ENCODE measurements at regions not wholly inside any gene's neighbourhood (a gene's known extent, or its start where the extent isn't known, plus 50 kb on each side); places are given as distances from the start of the nearest gene placed in this dataset.

- peaks cover 27% of the 10 kb centered on the region for H3K4me1 ChIP-seq (ENCODE audit: low read length)
- no peaks in the 10 kb centered on the region for H3K9me3 ChIP-seq (replicated peaks; ENCODE audit: insufficient read depth, low read length)
- H2AFZ ChIP-seq (ENCODE audit: low read length), result no peak overlapping the region
- no peaks in the 10 kb centered on the region for H3K27me3 ChIP-seq (replicated peaks; ENCODE audit: insufficient read depth, low read length)
- no peaks in the 10 kb centered on the region for H4K20me1 ChIP-seq (ENCODE audit: insufficient read depth, low read length)
- H3K4me3 ChIP-seq (ENCODE audit: low read length), result no peak overlapping the region
- H3K9ac ChIP-seq (ENCODE audit: low read length), result no peak overlapping the region
- no peak for TF ChIP-seq EZH2phosphoT487 (IDR thresholded peaks at IDR 0.05; ENCODE audit: low read length)
- TF ChIP-seq EZH2 (optimal IDR thresholded peaks at IDR 0.05; ENCODE audit: low read depth, low read length), result no peak
- TF ChIP-seq CTCF (IDR thresholded peaks at IDR 0.05; ENCODE audit: low read length), result no peak
- peaks cover 20% of the 10 kb centered on the region for H3F3A ChIP-seq (ENCODE audit: insufficient read depth, low read length)
- no peaks in the 10 kb centered on the region for H3K9me2 ChIP-seq (replicated peaks; ENCODE audit: insufficient read depth, low read length)
- no peaks in the 10 kb centered on the region for H3K79me2 ChIP-seq (ENCODE audit: low read length)
- DNase-seq, result no peak
- H3K36me3 ChIP-seq (replicated peaks; ENCODE audit: insufficient read depth, low read length), result no peaks in the 10 kb centered on the region
- H3K27ac ChIP-seq (ENCODE audit: low read length), result no peak overlapping the region
- no peak overlapping the region for H3K4me2 ChIP-seq (ENCODE audit: low read depth, low read length)
These were observed 156.1 kb upstream of the CITED2 start for GRCh38 chr6:139530561-139530960.

- no peaks in the 10 kb centered on the region for H3K9me2 ChIP-seq (replicated peaks; ENCODE audit: insufficient read depth, low read length)
- peak overlapping the region; percentile 34 for H3K4me2 ChIP-seq (ENCODE audit: low read depth, low read length)
- no peak overlapping the region for H3K4me3 ChIP-seq (ENCODE audit: low read length)
- H3F3A ChIP-seq (ENCODE audit: insufficient read depth, low read length), result peaks cover 17% of the 10 kb centered on the region
- no peak overlapping the region for H3K9ac ChIP-seq (ENCODE audit: low read length)
- no peaks in the 10 kb centered on the region for H3K9me3 ChIP-seq (replicated peaks; ENCODE audit: insufficient read depth, low read length)
- no peaks in the 10 kb centered on the region for H3K27me3 ChIP-seq (replicated peaks; ENCODE audit: insufficient read depth, low read length)
- no peak overlapping the region for H2AFZ ChIP-seq (ENCODE audit: low read length)
- H4K20me1 ChIP-seq (ENCODE audit: insufficient read depth, low read length), result no peaks in the 10 kb centered on the region
- no peaks in the 10 kb centered on the region for H3K79me2 ChIP-seq (ENCODE audit: low read length)
- no peaks in the 10 kb centered on the region for H3K36me3 ChIP-seq (replicated peaks; ENCODE audit: insufficient read depth, low read length)
- peak overlapping the region; percentile 51; the same call in 1 of the 2 replicates for H3K27ac ChIP-seq (ENCODE audit: low read length)
- H3K4me1 ChIP-seq (ENCODE audit: low read length), result peaks cover 25% of the 10 kb centered on the region
- TF ChIP-seq CTCF (IDR thresholded peaks at IDR 0.05; ENCODE audit: low read length) (no peak), EZH2 (optimal IDR thresholded peaks at IDR 0.05; ENCODE audit: low read depth, low read length) (no peak), EZH2phosphoT487 (IDR thresholded peaks at IDR 0.05; ENCODE audit: low read length) (no peak)
- peak; percentile 57 for DNase-seq
These were observed 155.0 kb upstream of the CITED2 start for GRCh38 chr6:139529420-139529819.

- TF ChIP-seq EZH2phosphoT487 (IDR thresholded peaks at IDR 0.05; ENCODE audit: low read length), result no peak
- no peak for TF ChIP-seq CTCF (IDR thresholded peaks at IDR 0.05; ENCODE audit: low read length)
- TF ChIP-seq EZH2 (optimal IDR thresholded peaks at IDR 0.05; ENCODE audit: low read depth, low read length), result no peak
- no peak overlapping the region for H3K27ac ChIP-seq (ENCODE audit: low read length)
- H3K4me3 ChIP-seq (ENCODE audit: low read length), result no peak overlapping the region
- peaks cover 7% of the 10 kb centered on the region for H3F3A ChIP-seq (ENCODE audit: insufficient read depth, low read length)
- H3K36me3 ChIP-seq (replicated peaks; ENCODE audit: insufficient read depth, low read length), result no peaks in the 10 kb centered on the region
- H2AFZ ChIP-seq (ENCODE audit: low read length), result no peak overlapping the region
- no peaks in the 10 kb centered on the region for H3K9me2 ChIP-seq (replicated peaks; ENCODE audit: insufficient read depth, low read length)
- peaks cover 15% of the 10 kb centered on the region for H3K4me1 ChIP-seq (ENCODE audit: low read length)
- no peaks in the 10 kb centered on the region for H4K20me1 ChIP-seq (ENCODE audit: insufficient read depth, low read length)
- no peak for DNase-seq
- H3K79me2 ChIP-seq (ENCODE audit: low read length), result no peaks in the 10 kb centered on the region
- no peaks in the 10 kb centered on the region for H3K27me3 ChIP-seq (replicated peaks; ENCODE audit: insufficient read depth, low read length)
- no peak overlapping the region for H3K9ac ChIP-seq (ENCODE audit: low read length)
- H3K9me3 ChIP-seq (replicated peaks; ENCODE audit: insufficient read depth, low read length), result no peaks in the 10 kb centered on the region
- H3K4me2 ChIP-seq (ENCODE audit: low read depth, low read length), result no peak overlapping the region
These were observed 154.0 kb upstream of the CITED2 start for GRCh38 chr6:139528471-139528870.
